ENCODE measurements at regions not wholly inside any gene's neighbourhood (a gene's known extent, or its start where the extent isn't known, plus 50 kb on each side); places are given as distances from the start of the nearest gene placed in this dataset.

GRCh38 chr1:82319546-82319945 lies 518.8 kb downstream of the ADGRL2 start:
- TF ChIP-seq, protein P1, sequence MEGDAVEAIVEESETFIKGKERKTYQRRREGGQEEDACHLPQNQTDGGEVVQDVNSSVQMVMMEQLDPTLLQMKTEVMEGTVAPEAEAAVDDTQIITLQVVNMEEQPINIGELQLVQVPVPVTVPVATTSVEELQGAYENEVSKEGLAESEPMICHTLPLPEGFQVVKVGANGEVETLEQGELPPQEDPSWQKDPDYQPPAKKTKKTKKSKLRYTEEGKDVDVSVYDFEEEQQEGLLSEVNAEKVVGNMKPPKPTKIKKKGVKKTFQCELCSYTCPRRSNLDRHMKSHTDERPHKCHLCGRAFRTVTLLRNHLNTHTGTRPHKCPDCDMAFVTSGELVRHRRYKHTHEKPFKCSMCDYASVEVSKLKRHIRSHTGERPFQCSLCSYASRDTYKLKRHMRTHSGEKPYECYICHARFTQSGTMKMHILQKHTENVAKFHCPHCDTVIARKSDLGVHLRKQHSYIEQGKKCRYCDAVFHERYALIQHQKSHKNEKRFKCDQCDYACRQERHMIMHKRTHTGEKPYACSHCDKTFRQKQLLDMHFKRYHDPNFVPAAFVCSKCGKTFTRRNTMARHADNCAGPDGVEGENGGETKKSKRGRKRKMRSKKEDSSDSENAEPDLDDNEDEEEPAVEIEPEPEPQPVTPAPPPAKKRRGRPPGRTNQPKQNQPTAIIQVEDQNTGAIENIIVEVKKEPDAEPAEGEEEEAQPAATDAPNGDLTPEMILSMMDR (conservative IDR thresholded peaks at IDR 0.05; ENCODE audit: low read length), result no peak
- no peak for DNase-seq (ENCODE audit: low read depth)
- H3K4me3 ChIP-seq (ENCODE audit: low read length), result no peak overlapping the region

DNA sequence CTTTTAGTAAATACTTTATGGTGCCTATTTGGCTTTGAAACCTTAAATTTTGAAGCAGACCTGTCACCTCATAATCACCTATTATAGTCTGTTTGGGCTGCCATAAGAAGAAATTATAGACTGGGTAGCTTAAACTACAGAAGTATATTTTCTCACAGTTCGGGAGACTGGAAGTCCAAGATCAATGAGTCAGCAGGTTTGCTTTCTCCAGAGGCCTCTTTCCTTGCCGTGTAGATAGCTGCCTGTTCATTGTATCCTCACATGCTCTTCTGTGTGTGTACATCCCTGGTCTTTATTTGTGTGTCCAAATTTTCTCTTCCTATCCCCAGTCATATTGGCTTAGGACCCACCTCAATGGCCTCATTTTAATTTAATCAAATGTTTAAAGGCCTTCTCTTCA lies 518.2 kb downstream of the ADGRL2 start:
- no peak for DNase-seq (ENCODE audit: low read depth)
- TF ChIP-seq, protein P1 (conservative IDR thresholded peaks at IDR 0.05; ENCODE audit: low read length), result no peak
- no peak overlapping the region for H3K4me3 ChIP-seq (ENCODE audit: low read length)

DNA sequence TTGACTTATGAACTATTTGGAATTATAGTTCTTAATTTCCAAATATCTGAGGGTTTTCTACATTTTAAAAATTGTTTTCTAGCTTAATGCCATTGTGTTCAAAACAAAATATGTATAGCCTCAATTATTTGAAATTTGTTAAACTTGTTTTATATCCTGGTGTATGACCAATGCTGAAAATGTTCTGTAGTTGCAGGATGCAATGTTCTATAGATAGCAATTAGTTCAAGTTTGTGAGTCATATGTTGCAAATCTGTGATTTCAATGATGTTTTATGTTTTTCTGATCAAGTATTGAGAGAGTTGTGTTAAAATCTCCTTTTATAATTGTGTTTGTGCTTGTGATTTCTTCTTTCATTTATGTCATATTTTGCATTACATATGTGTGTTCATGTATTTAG lies 517.5 kb downstream of the ADGRL2 start:
- DNase-seq (ENCODE audit: low read depth), result no peak
- H3K4me3 ChIP-seq (ENCODE audit: low read length), result no peak overlapping the region
- TF ChIP-seq, protein P1 (conservative IDR thresholded peaks at IDR 0.05; ENCODE audit: low read length), result no peak

- TF ChIP-seq, protein P1 (conservative IDR thresholded peaks at IDR 0.05; ENCODE audit: low read length), result no peak
- no peak overlapping the region for H3K4me3 ChIP-seq (ENCODE audit: low read length)
- DNase-seq (ENCODE audit: low read depth), result no peak
Observed at GRCh38 chr1:82317671-82318070, 516.9 kb downstream of the ADGRL2 start.

DNA sequence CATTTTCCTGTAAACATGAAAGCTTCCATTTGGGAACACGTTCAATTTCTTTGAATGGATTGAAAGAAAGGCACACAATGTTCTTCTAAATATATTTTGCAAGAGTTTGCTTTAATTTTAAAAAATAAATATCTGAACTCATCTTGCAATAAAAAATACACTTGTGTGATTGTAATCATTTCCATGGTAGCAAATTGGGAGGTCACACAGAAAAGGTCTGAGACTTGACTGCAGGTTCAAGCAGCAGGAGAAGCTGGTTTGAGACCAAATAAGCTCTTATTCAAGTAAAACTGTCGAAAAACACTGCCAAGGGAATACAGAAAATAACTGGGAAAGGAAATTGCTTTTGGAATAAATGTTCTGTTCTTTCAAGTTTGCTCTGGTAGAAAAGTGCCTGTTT lies 498.9 kb downstream of the ADGRL2 start:
- DNase-seq (ENCODE audit: low read depth), result no peak
- H3K4me3 ChIP-seq (ENCODE audit: low read length), result no peak overlapping the region
- TF ChIP-seq, protein P1 (conservative IDR thresholded peaks at IDR 0.05; ENCODE audit: low read length), result no peak

- no peak overlapping the region for H3K4me3 ChIP-seq (ENCODE audit: low read length)
- TF ChIP-seq, protein P1 (conservative IDR thresholded peaks at IDR 0.05; ENCODE audit: low read length), result no peak
- DNase-seq (ENCODE audit: low read depth), result no peak
Observed at GRCh38 chr1:82299056-82299455, 498.3 kb downstream of the ADGRL2 start.

DNA sequence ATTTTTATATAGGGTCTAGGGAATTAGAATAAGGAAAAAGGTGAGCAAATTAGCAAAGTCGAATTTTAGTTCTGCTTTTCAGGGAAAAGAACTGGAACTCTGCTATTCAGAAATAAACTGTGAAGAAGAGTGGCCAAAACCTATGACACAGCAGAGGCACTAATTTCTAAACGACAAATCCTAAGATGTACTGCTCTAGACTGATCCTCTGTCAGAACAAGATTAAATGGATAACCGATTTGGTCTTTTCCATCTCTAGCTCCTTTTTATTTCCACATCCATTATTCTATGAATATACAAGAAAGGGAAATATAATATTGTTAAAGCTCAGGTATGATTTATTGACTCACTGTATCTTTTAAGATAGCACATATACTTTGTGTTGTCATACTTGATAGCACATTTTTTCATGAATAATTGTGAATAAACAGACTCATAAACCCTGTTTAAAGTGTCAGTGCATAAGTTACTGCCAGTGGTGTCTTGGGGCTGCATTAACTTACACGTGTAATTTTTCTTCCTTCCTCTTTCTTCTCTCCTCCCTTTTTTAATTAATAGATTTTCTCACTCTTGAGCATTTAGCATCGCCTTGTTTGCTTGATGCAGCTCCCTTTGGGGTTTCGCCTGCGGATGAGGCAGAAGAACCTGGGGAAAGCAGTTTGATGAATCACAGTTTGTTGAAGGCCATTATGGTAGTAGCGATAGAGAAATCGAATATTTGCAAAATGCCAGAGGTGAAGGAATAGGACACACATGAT lies 496.6 kb downstream of the ADGRL2 start:
- no peak overlapping the region for H3K4me3 ChIP-seq (ENCODE audit: low read length)
- TF ChIP-seq, protein P1 (conservative IDR thresholded peaks at IDR 0.05; ENCODE audit: low read length), result no peak
- DNase-seq (ENCODE audit: low read depth), result no peak
